ENCODE measurements at regions not wholly inside any gene's neighbourhood (a gene's known extent, or its start where the extent isn't known, plus 50 kb on each side); places are given as distances from the start of the nearest gene placed in this dataset.

- TF ChIP-seq, protein P1, sequence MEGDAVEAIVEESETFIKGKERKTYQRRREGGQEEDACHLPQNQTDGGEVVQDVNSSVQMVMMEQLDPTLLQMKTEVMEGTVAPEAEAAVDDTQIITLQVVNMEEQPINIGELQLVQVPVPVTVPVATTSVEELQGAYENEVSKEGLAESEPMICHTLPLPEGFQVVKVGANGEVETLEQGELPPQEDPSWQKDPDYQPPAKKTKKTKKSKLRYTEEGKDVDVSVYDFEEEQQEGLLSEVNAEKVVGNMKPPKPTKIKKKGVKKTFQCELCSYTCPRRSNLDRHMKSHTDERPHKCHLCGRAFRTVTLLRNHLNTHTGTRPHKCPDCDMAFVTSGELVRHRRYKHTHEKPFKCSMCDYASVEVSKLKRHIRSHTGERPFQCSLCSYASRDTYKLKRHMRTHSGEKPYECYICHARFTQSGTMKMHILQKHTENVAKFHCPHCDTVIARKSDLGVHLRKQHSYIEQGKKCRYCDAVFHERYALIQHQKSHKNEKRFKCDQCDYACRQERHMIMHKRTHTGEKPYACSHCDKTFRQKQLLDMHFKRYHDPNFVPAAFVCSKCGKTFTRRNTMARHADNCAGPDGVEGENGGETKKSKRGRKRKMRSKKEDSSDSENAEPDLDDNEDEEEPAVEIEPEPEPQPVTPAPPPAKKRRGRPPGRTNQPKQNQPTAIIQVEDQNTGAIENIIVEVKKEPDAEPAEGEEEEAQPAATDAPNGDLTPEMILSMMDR (IDR thresholded peaks at IDR 0.05) = no peak
- TF ChIP-seq POLR2A (IDR thresholded peaks at IDR 0.05) = no peak
These were observed 102.5 kb upstream of the TNC start for GRCh38 chr9:115220319-115221005.
